ENCODE measurements at regions not wholly inside any gene's neighbourhood (a gene's known extent, or its start where the extent isn't known, plus 50 kb on each side); places are given as distances from the start of the nearest gene placed in this dataset.

GRCh38 chr13:103839460-103839859 lies 773.2 kb upstream of the SLC10A2 start:
- intact Hi-C loops (cut with DNase I; ENCODE audit: low total_unique reads), result no loop called here
- Histone ChIP-seq H3K27ac (no peak overlapping the region), H3K4me1 (no peaks in the 10 kb centered on the region), H3K27me3 (no peaks in the 10 kb centered on the region), H3K9me3 (no peaks in the 10 kb centered on the region), H3K4me3 (no peak overlapping the region), H3K36me3 (no peaks in the 10 kb centered on the region)
- TF ChIP-seq CTCF (IDR thresholded peaks at IDR 0.05), result no peak
- no peak for DNase-seq

- no peak overlapping the region for H3K4me3 ChIP-seq
- H3K4me1 ChIP-seq, result no peaks in the 10 kb centered on the region
- no peak for TF ChIP-seq CTCF (IDR thresholded peaks at IDR 0.05)
- H3K36me3 ChIP-seq, result no peaks in the 10 kb centered on the region
- intact Hi-C loops (cut with DNase I; ENCODE audit: low total_unique reads), result no loop called here
- no peak overlapping the region for H3K27ac ChIP-seq
- no peaks in the 10 kb centered on the region for H3K27me3 ChIP-seq
- DNase-seq, result no peak
- H3K9me3 ChIP-seq, result peaks cover 0 to 9% (median 0%) of the 10 kb centered on the region in 3 donors
Measured at GRCh38 chr13:103835052-103835451, 768.8 kb upstream of the SLC10A2 start.

GRCh38 chr13:103833294-103833852 lies 767.2 kb upstream of the SLC10A2 start:
- intact Hi-C loops (cut with DNase I; ENCODE audit: low total_unique reads), result no loop called here
- no peak overlapping the region for H3K4me3 ChIP-seq
- H3K27me3 ChIP-seq, result no peaks in the 10 kb centered on the region
- H3K27ac ChIP-seq, result no peak overlapping the region
- DNase-seq, result no peak
- peaks cover 0 to 9% (median 0%) of the 10 kb centered on the region in 3 donors for H3K9me3 ChIP-seq
- no peaks in the 10 kb centered on the region for H3K4me1 ChIP-seq
- no peaks in the 10 kb centered on the region for H3K36me3 ChIP-seq
- TF ChIP-seq CTCF (IDR thresholded peaks at IDR 0.05), result no peak

- Histone ChIP-seq H3K36me3 (no peaks in the 10 kb centered on the region), H3K4me1 (no peaks in the 10 kb centered on the region), H3K4me3 (no peak overlapping the region), H3K9me3 (no peaks in the 10 kb centered on the region), H3K27ac (no peak overlapping the region), H3K27me3 (no peaks in the 10 kb centered on the region)
- intact Hi-C loops (cut with DNase I; ENCODE audit: low total_unique reads), result no loop called here
- DNase-seq, result no peak
- TF ChIP-seq CTCF (IDR thresholded peaks at IDR 0.05), result no peak
Measured at GRCh38 chr13:103815619-103816018, 749.4 kb upstream of the SLC10A2 start.

GRCh38 chr13:103812971-103813370 lies 746.8 kb upstream of the SLC10A2 start:
- Histone ChIP-seq H3K4me1 (no peaks in the 10 kb centered on the region), H3K4me3 (no peak overlapping the region), H3K27me3 (no peaks in the 10 kb centered on the region), H3K27ac (no peak overlapping the region), H3K36me3 (no peaks in the 10 kb centered on the region), H3K9me3 (no peaks in the 10 kb centered on the region)
- DNase-seq, result no peak
- no peak for TF ChIP-seq CTCF (IDR thresholded peaks at IDR 0.05)
- intact Hi-C loops (cut with DNase I; ENCODE audit: low total_unique reads), result no loop called here

- no peaks in the 10 kb centered on the region for H3K9me3 ChIP-seq
- no peak overlapping the region for H3K4me3 ChIP-seq
- H3K36me3 ChIP-seq, result no peaks in the 10 kb centered on the region
- H3K27ac ChIP-seq, result no peak overlapping the region
- no peak for TF ChIP-seq CTCF (IDR thresholded peaks at IDR 0.05)
- H3K4me1 ChIP-seq, result no peaks in the 10 kb centered on the region
- intact Hi-C loops (cut with DNase I; ENCODE audit: low total_unique reads), result no loop called here
- DNase-seq, result no peak
- H3K27me3 ChIP-seq, result no peaks in the 10 kb centered on the region
Measured at GRCh38 chr13:103812558-103812957, 746.3 kb upstream of the SLC10A2 start.
